HEK293 (cell line): ENCODE measurements at regions not wholly inside any gene's neighbourhood (a gene's known extent, or its start where the extent isn't known, plus 50 kb on each side); places are given as distances from the start of the nearest gene placed in this dataset.

Source experiments
- MYNN ChIP-seq: fragments of 450-650 bp; formaldehyde crosslinking; IDR thresholded peaks from 2 replicates; pipeline ENCODE4 v1.5.1; 2016; ENCODE audit warnings: missing biosample characterization, missing genetic modification characterization, borderline replicate concordance
- REST ChIP-seq: fragments of 450-650 bp; formaldehyde crosslinking; IDR thresholded peaks from 2 replicates; pipeline ENCODE4 v1.5.1; 2016; ENCODE audit warnings: missing biosample characterization, missing genetic modification characterization
- YY1 ChIP-seq: fragments of 450-650 bp; formaldehyde crosslinking; IDR thresholded peaks from 2 replicates; pipeline ENCODE4 v1.5.1; 2018; ENCODE audit warnings: missing biosample characterization, missing genetic modification characterization
- ZBTB7A ChIP-seq: fragments of 450-650 bp; formaldehyde crosslinking; IDR thresholded peaks from 2 replicates; pipeline ENCODE4 v1.5.1; 2016; ENCODE audit warnings: low read depth, missing biosample characterization, missing genetic modification characterization
- ZNF239 ChIP-seq: fragments of 450-650 bp; formaldehyde crosslinking; IDR thresholded peaks from 2 replicates; pipeline ENCODE4 v1.5.1; 2016; ENCODE audit warnings: missing biosample characterization, missing genetic modification characterization
- ZNF292 ChIP-seq: fragments of 450-650 bp; formaldehyde crosslinking; IDR thresholded peaks from 2 replicates; pipeline ENCODE4 v1.5.1; 2016; ENCODE audit warnings: low read depth, missing biosample characterization, missing genetic modification characterization, borderline replicate concordance
- ZNF324 ChIP-seq: fragments of 450-650 bp; formaldehyde crosslinking; IDR thresholded peaks from 2 replicates; pipeline ENCODE4 v1.5.1; 2016; ENCODE audit warnings: missing biosample characterization, missing genetic modification characterization
- ZNF549 ChIP-seq: fragments of 450-650 bp; IDR thresholded peaks from 2 replicates; pipeline ENCODE4 v1.5.1; 2018; ENCODE audit warnings: missing biosample characterization, missing genetic modification characterization, mild to moderate bottlenecking, inconsistent platforms, moderate library complexity
- ZNF558 ChIP-seq: fragments of 450-650 bp; formaldehyde crosslinking; IDR thresholded peaks from 2 replicates; pipeline ENCODE4 v1.5.1; 2016; ENCODE audit warnings: missing biosample characterization, missing genetic modification characterization
- ZNF830 ChIP-seq: fragments of 450-650 bp; IDR thresholded peaks from 2 replicates; pipeline ENCODE4 v1.5.0; 2018; ENCODE audit warnings: missing biosample characterization, missing genetic modification characterization, low read depth, mild to moderate bottlenecking, moderate library complexity
- TF ChIP-seq, protein P1 (sequence below): fragments of 450-650 bp; formaldehyde crosslinking; IDR thresholded peaks from 2 replicates; pipeline ENCODE4 v1.5.1; 2016; ENCODE audit warnings: missing biosample characterization, missing genetic modification characterization
- TF ChIP-seq, protein P2 (sequence below): fragments of 450-650 bp; IDR thresholded peaks from 2 replicates; pipeline ENCODE4 v1.5.1; 2018; ENCODE audit warnings: missing biosample characterization, missing genetic modification characterization

DNA sequence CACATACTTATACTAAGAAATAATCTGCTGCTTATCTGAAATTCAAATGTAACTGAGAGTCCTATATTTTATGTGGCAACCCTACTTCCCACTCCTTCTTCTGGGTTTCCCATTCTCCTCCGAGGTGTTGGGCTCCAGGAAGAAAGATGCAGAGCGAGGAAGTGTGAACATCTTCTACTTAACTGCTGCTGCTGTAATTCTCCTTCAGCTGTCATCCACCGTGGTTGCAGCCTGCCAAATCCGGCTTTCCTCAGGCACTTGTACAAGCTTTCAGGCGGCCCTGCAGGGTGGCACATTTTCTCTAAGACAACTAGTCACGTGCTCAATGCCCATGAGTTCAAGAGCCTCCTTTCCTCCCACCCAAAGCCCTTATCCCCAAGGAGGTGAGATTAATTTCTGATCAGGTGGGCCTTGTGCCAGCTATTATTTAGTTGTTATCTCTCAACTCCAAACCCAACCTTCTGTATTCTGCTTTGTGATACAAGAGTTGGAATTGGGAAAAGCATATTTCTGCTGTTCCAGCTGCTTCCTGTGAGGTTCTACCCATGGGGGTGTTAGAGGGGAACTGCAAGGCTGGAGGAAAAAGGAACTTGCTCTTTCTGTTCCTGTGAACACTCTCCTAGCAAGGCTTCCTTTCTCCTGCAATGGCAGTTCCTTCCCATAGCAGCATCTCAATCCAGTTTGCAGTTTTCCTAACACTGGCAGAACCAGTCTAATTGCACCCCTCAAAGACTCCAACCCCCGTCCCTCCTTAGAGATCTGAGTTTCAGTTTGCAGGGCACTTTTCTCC is 67.6 kb upstream of the RBBP6 start:
- TF ChIP-seq, protein P1, sequence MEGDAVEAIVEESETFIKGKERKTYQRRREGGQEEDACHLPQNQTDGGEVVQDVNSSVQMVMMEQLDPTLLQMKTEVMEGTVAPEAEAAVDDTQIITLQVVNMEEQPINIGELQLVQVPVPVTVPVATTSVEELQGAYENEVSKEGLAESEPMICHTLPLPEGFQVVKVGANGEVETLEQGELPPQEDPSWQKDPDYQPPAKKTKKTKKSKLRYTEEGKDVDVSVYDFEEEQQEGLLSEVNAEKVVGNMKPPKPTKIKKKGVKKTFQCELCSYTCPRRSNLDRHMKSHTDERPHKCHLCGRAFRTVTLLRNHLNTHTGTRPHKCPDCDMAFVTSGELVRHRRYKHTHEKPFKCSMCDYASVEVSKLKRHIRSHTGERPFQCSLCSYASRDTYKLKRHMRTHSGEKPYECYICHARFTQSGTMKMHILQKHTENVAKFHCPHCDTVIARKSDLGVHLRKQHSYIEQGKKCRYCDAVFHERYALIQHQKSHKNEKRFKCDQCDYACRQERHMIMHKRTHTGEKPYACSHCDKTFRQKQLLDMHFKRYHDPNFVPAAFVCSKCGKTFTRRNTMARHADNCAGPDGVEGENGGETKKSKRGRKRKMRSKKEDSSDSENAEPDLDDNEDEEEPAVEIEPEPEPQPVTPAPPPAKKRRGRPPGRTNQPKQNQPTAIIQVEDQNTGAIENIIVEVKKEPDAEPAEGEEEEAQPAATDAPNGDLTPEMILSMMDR (tag by site-specific recombination), result no peak
- TF ChIP-seq YY1 (tag by site-specific recombination) (no peak), ZNF239 (tag by site-specific recombination) (no peak), ZNF292 (tag by site-specific recombination) (no peak), ZBTB7A (no peak), ZNF549 (tag by site-specific recombination) (no peak), ZNF830 (tag by site-specific recombination) (no peak), ZNF558 (tag by site-specific recombination) (no peak), ZNF324 (tag by site-specific recombination) (no peak), MYNN (no peak), REST (tag by site-specific recombination) (no peak)
- TF ChIP-seq, protein P2, sequence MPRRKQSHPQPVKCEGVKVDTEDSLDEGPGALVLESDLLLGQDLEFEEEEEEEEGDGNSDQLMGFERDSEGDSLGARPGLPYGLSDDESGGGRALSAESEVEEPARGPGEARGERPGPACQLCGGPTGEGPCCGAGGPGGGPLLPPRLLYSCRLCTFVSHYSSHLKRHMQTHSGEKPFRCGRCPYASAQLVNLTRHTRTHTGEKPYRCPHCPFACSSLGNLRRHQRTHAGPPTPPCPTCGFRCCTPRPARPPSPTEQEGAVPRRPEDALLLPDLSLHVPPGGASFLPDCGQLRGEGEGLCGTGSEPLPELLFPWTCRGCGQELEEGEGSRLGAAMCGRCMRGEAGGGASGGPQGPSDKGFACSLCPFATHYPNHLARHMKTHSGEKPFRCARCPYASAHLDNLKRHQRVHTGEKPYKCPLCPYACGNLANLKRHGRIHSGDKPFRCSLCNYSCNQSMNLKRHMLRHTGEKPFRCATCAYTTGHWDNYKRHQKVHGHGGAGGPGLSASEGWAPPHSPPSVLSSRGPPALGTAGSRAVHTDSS (tag by site-specific recombination), result no peak
